GM21786 (cell line): ENCODE measurements at regions not wholly inside any gene's neighbourhood (a gene's known extent, or its start where the extent isn't known, plus 50 kb on each side); places are given as distances from the start of the nearest gene placed in this dataset.
"Not testable (repeated sequence)": the region's sequence is repeated elsewhere in the genome, so short reads cannot be mapped to it uniquely, and the experiment has no call there.

ENCODE experiments used
- ATAC-seq: cut with Tn5 transposase; IDR thresholded peaks from one replicate; pipeline ENCODE4 v1.9.1; 2021; ENCODE audit not compliant: unreplicated experiment

- no peak for ATAC-seq
These were observed 682.1 kb upstream of the NRP1 start for GRCh38 chr10:34016576-34016975.

GRCh38 chr10:34015700-34016099, 681.2 kb upstream of the NRP1 start:
- no peak for ATAC-seq

DNA sequence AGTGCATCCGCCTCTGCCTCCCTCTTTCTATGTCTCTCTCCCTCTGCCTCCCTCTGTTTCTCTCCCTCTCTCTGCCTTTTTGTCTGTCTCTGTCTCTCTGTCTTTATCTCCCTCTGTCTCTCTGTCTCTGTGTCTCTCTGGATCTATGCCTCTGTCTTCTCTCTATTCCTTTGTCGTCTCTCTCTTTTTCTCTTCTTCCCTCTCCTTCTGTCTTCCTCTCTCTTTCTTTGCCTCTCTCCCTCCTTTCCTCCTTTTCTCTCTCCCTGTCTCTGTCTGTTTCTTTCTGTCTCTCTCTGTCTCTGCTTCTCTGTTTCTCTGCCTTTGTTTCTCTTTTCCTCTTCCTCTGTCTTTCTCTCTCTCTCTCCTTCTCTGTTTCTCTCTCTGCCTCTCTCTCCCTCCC, 678.8 kb upstream of the NRP1 start:
- ATAC-seq: no peak

DNA sequence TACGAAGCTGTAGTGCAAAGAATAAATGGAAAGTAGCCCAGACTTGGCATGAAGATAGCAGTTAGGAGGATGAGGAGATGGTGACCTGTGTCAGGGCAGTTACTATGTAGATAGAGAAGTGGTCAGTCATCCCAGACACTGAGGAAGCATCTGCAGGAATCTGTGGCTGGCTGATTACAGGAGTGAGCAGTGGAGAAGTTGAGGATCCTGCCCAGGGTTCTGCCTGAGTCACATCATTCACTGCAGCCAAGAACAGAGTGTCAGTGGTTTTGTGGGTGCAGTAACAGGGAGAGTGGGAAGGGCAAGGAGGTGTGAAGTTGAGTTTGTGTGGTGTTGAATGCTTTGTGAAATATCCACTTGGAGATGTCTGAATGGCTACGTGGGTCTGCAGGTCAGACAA, 676.4 kb upstream of the NRP1 start:
- ATAC-seq: no peak

GRCh38 chr10:34010228-34010627, 675.8 kb upstream of the NRP1 start:
- ATAC-seq: not testable (repeated sequence)

- no peak for ATAC-seq
These were observed 674.2 kb upstream of the NRP1 start for GRCh38 chr10:34008656-34009055.

DNA sequence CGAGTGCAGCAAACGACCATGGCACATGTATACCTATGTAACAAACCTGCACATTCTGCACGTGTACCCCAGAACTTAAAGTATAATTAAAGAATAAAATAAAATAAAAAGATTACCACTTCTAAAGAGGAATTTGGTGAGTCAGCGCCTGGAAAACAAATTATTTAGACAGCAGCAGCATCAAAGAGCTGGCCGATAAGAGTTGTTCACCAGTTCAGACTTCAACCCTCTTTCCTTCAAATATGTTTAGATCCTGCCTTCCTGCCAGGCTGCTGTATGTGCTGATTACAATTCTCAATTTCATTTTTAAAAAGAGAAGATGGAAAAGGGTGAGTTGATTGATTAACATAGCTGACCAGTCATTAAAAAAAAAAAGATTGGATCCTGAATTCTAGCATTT, 672.0 kb upstream of the NRP1 start:
- ATAC-seq: no peak

GRCh38 chr10:34003561-34003960, 669.1 kb upstream of the NRP1 start:
- no peak for ATAC-seq

DNA sequence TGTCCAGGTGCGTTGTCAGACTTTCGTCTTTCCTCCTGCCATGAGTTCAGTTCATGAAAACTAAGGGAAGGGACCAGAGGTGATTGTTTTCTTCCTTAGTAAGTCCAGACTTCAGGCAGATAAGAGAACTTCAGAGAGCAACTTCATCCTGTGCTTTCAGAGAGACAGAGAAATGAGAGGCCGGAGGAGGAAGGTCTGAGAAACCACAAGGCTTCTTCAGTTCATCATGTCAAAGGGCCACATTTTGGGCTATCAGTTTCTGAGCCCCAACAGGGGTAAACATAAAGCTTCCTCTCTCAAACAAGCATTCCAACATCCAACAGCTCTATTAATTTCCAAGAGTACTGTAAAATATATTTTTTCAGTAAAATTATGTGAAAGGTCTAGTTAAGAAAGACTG, 668.4 kb upstream of the NRP1 start:
- ATAC-seq: no peak

- ATAC-seq: no peak
These were observed 667.4 kb upstream of the NRP1 start for GRCh38 chr10:34001831-34002230.

DNA sequence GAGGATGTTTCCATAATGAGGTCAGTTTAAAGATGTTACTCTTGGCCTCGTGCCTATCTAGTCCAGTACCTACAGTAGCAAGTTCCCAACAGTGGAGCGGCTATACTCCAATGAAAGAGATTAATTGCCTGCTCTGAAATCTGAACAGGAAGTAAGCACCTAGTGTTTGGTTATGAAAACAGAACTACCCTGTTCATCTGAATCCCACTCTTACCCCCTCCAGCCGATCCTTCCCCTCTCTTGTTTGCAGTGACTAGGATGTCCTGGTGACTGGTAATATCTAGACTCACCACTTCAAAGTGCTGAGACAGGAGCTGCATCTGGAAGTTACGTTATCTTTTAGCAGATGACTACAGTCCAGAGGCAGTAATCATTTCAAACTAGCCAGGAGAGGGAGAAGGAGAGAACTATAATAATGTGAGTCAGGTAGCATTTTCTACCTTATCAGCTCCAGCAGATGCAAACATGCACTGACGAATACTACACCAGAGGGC, 666.7 kb upstream of the NRP1 start:
- no peak for ATAC-seq

DNA sequence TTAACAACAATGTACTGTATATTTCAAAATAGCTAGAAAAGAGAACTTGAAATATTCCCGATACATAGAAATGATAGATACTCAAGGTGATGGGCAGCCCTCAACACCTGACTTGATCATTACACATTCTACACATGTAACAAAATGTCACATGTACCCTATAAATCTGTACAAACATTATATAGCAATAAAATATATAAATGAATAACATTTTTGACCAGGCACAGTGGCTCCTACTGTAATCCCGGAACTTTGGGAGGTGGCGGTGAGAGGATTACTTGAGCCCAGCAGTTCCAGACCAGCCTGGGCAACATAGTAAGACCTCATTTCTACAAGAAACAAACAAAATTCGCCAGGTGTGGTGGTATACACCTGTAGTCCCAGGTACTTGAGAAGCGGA, 659.5 kb upstream of the NRP1 start:
- ATAC-seq: no peak

DNA sequence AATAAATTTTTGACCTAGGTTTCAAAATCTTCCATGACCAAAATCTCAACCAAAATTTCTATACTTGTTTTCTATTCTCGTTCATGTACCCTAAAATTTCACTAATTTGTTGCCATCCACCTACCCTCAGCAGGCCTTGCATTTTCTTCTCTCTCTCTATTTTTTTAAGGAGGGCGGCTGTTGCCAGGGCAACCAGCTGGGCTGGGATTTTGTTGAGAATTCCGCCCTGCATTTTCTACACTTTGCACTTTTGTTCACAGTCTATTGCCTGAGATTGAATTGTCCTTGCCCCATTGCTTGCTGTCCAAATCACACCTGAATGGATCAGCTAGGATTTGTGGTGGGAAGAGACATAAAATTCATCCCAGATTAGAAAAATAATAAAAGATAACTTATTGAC, 657.5 kb upstream of the NRP1 start:
- ATAC-seq: no peak

DNA sequence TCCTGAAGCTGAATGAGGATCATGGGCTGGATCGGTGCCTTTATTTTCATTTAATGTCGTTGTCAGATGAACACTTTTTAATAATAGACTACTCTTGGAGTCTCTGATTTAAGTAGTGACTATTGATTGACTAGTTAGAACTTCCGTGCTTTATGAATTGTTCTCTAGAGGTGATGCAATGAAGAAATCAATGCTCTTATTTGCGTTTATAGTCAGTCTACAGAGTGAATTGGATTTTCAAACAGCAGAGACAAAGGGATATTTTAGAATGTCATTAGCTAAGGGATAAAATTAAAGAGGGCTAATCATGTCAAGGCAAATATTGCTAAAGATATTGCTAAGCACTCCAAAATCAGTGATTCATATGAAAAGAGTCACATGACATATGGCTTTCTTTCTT, 652.0 kb upstream of the NRP1 start:
- ATAC-seq: no peak

DNA sequence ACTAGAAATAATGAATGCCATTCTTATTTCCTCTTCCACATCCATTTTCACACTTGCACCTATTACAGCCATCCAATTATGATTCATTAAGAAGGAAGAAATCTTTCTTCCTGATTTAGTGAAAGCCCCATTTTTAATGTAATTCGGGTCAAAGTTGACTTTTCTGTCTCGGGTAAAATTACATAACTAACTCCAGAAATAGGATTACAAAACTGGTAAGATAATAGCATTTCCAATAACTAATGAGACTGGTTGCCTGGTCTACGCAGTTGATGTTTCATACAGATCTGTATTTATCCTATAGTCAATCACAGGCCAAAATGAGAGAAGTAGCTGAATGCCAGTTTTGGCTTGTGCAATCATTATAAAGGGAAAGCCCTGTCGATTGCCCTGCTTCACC, 651.5 kb upstream of the NRP1 start:
- ATAC-seq: no peak

- no peak for ATAC-seq
These were observed 648.5 kb upstream of the NRP1 start for GRCh38 chr10:33982995-33983394.

GRCh38 chr10:33981301-33981700, 646.8 kb upstream of the NRP1 start:
- no peak for ATAC-seq

DNA sequence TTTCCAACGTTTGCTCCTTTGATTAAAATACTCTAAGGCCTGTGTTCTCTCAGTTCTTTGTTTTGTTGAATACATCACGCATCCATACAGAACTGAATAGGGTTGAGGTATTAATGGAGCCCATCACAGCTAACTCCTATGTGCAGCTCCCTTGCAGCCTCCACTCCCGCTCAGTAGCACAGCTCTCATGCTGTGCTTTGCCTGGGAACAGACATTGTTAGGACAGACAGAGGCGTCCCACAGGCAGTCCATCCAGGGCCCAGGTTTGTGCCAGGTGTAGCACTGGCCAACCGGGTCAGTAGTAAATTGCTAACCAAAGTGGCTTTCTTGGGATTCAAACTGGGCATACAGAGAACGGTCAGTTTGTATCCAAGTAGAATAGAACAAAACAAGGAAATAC, 644.7 kb upstream of the NRP1 start:
- ATAC-seq: no peak

DNA sequence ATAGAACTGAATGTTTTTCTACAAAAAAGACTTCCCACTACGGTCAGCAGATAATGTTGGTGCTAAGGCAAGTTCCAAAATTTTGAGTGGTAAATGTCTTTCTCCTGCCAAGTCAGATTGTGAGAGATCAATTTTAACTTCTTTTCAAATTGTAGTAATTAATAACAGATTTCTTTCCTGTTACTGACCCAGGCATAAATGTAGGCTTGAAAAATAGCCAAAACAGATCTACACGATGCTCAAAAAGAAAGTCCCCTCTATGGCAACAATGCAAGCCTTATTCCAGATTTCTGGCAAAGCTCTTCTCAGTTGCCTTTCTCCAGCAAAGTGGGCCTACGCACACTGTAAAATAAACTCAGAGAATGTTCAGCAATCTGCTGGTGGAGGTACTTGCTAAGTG, 641.0 kb upstream of the NRP1 start:
- ATAC-seq: no peak

DNA sequence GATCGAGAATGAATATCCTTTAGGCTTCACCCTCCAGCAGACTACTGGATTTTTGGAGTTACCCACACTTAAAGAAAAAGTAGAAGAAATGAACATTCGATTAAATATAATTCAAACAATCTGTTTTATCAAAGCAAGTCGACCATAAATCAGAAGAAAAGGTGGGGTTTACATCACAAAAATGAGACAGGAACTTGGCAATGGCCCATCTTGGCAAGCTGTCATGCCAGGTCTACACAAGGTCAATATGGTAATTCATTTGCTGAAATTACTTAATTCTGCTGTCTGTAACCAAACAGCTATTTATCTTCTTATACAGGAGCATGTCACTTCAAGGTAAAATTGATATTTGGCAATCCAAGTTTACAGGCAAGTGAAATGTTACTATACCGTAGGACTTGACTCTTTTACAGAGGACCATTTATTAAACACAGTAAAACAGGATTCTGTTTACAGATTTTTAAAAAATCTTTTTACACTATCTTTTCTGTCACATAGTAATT, 640.6 kb upstream of the NRP1 start:
- no peak for ATAC-seq

DNA sequence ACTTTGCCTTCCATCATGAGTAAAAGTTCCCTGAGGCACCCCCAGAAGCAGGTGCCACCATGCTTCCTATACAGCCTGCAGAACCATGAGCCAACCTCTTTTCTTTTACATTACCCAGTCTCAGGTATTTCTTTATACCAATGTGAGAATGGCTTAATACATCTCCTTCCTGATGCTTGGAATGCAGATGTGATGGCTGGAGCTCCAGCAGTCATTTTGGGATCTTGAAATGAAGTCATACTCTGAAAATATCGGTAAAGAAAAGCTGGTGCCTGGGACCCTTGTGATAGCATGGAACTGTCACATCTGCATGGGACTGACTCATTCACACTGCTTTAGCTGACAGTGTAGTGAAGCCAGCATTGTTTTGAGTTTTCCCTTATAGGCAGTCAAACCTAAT, 634.5 kb upstream of the NRP1 start:
- ATAC-seq: no peak

DNA sequence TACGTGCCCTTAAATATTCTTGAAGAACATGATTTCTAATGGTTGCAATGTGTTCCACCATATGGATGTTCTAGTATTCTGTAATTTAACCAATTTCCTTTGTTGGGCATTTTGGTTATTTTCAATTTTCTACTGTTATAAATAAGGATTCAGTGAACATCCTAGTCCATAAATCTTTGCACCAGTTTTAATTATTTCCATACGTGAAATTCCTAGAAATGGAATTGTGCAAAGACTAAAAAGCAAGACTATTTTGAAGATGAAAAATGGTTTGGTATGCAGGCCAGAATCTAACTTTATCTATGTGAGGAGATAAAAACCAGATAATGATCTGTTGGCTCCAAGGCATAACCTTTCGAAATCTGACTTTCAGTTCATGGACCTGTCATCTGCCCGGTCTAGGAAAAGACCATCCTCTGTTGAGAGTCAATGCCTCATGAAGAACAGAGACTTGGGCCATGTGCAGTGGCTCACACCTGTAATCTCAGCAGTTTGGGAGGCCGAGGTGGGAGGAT, 633.2 kb upstream of the NRP1 start:
- ATAC-seq: no peak

DNA sequence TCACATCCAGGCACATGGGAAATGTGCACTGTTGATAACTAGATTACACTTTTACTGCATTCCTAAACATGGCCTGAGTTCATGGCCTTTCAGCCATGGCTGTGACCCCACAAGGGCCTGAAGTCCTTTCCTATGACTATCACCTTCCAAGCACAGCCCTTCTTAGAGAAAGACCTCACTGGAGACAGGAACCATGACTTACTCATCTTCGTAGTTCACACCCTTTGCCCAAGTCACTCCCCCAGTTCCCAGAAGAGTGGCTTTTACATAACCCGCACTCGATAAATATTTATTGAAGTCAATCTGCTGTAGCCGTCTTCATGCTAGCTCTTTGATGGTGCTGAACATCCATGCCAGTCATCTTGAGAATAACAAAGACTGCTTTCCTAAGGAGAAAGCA, 632.5 kb upstream of the NRP1 start:
- no peak for ATAC-seq
